DND-41 (cell line): ENCODE measurements at regions not wholly inside any gene's neighbourhood (a gene's known extent, or its start where the extent isn't known, plus 50 kb on each side); places are given as distances from the start of the nearest gene placed in this dataset.

ENCODE experiments used
- ATAC-seq: fragments of 200-7000 bp; cut with Tn5 transposase; 3 replicates; pipeline ENCODE4 v1.9.1; 2021; ENCODE audit warnings: low read depth; ENCODE audit not compliant: insufficient read depth
- DNase-seq: peaks from one replicate; pipeline ENCODE4 v3.0.0-alpha.2; 2020
- H2AFZ ChIP-seq: 2 replicates; pipeline ENCODE4 v1.6.0; 2012; ENCODE audit warnings: low read depth, low read length
- H3K27ac ChIP-seq: 2 replicates; pipeline ENCODE4 v1.5.1; 2012; ENCODE audit warnings: low read length, inconsistent platforms
- H3K27me3 ChIP-seq: fragments of 200-600 bp; sonication (generic); 2 replicates; pipeline ENCODE4 v1.6.0; 2012; ENCODE audit warnings: low read length, mild to moderate bottlenecking, inconsistent platforms; ENCODE audit not compliant: insufficient read depth, poor library complexity
- H3K36me3 ChIP-seq: 2 replicates; pipeline ENCODE4 v1.5.1; 2012; ENCODE audit warnings: low read length, inconsistent platforms; ENCODE audit not compliant: insufficient read depth
- H3K4me1 ChIP-seq: 2 replicates; pipeline ENCODE4 v1.5.1; 2012; ENCODE audit warnings: mild to moderate bottlenecking, low read length; ENCODE audit not compliant: insufficient read depth
- H3K4me2 ChIP-seq: 2 replicates; pipeline ENCODE4 v1.6.0; 2012; ENCODE audit warnings: mild to moderate bottlenecking, moderate library complexity, low read length, inconsistent platforms; ENCODE audit not compliant: insufficient read depth
- H3K4me3 ChIP-seq, 2 experiments: fragments of 200-600 bp in 1 of 2; shearing (Covaris generic) in 1 of 2; 2 replicates each; pipeline ENCODE4 v1.5.1; 2012 to 2016; ENCODE audit warnings: inconsistent platforms in 2 of 2, low read length in 2 of 2, mild to moderate bottlenecking in 2 of 2, low read depth in 1 of 2, moderate library complexity in 1 of 2
- H3K79me2 ChIP-seq: 2 replicates; pipeline ENCODE4 v1.6.0; 2012; ENCODE audit warnings: low read length, inconsistent platforms; ENCODE audit not compliant: insufficient read depth
- H3K9ac ChIP-seq: 2 replicates; pipeline ENCODE4 v1.6.0; 2012; ENCODE audit warnings: low read depth, mild to moderate bottlenecking, inconsistent platforms, low read length, moderate library complexity
- H3K9me3 ChIP-seq: 2 replicates; pipeline ENCODE4 v1.5.1; 2012; ENCODE audit warnings: low read length, moderate library complexity, mild to moderate bottlenecking, inconsistent platforms; ENCODE audit not compliant: insufficient read depth, severe bottlenecking
- H4K20me1 ChIP-seq: 2 replicates; pipeline ENCODE4 v1.6.0; 2012; ENCODE audit warnings: low read length; ENCODE audit not compliant: insufficient read depth
- EZH2 ChIP-seq: IDR thresholded peaks from 3 replicates; pipeline ENCODE4 v1.6.1; 2012; ENCODE audit warnings: borderline replicate concordance, low read depth, mild to moderate bottlenecking, moderate library complexity, low read length, inconsistent platforms; ENCODE audit not compliant: severe bottlenecking
- TF ChIP-seq, protein P1 (sequence below): IDR thresholded peaks from 2 replicates; pipeline ENCODE4 v1.5.1; 2012; ENCODE audit warnings: borderline replicate concordance, low read length, moderate library complexity, mild to moderate bottlenecking; ENCODE audit not compliant: poor library complexity, severe bottlenecking; ENCODE audit errors: extremely low read depth

DNA sequence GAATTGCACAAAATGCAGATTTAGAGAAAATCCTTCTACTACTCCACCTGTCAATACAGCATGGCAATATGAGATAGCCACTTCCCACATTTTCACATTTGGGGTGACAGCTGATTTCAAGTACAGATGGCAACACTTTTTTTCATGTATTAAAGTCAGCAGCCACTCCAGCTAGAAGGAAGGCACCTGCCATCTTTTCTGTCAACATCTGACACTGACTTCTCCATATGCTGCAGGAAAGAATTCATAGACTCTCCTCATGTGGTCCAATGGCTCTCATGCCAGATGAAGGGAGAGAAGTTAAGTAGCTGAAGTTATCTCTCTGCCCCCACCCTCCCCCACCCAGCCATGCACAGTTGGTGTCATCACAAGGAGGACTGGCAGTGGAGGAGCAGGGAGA, 912.0 kb downstream of the SORCS1 start:
- TF ChIP-seq EZH2 = no peak
- TF ChIP-seq, protein P1, sequence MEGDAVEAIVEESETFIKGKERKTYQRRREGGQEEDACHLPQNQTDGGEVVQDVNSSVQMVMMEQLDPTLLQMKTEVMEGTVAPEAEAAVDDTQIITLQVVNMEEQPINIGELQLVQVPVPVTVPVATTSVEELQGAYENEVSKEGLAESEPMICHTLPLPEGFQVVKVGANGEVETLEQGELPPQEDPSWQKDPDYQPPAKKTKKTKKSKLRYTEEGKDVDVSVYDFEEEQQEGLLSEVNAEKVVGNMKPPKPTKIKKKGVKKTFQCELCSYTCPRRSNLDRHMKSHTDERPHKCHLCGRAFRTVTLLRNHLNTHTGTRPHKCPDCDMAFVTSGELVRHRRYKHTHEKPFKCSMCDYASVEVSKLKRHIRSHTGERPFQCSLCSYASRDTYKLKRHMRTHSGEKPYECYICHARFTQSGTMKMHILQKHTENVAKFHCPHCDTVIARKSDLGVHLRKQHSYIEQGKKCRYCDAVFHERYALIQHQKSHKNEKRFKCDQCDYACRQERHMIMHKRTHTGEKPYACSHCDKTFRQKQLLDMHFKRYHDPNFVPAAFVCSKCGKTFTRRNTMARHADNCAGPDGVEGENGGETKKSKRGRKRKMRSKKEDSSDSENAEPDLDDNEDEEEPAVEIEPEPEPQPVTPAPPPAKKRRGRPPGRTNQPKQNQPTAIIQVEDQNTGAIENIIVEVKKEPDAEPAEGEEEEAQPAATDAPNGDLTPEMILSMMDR = no peak
- H3K27me3 ChIP-seq = no peaks in the 10 kb centered on the region
- DNase-seq = no peak
- H3K4me2 ChIP-seq = no peak overlapping the region
- no peak overlapping the region for H3K9ac ChIP-seq
- H3K4me1 ChIP-seq = no peaks in the 10 kb centered on the region
- H2AFZ ChIP-seq = no peak overlapping the region
- H3K4me3 ChIP-seq = no peak overlapping the region
- H3K9me3 ChIP-seq = no peaks in the 10 kb centered on the region
- no peaks in the 10 kb centered on the region for H3K79me2 ChIP-seq
- no peak for ATAC-seq
- H3K36me3 ChIP-seq = no peaks in the 10 kb centered on the region
- no peaks in the 10 kb centered on the region for H4K20me1 ChIP-seq
- H3K27ac ChIP-seq = no peak overlapping the region

DNA sequence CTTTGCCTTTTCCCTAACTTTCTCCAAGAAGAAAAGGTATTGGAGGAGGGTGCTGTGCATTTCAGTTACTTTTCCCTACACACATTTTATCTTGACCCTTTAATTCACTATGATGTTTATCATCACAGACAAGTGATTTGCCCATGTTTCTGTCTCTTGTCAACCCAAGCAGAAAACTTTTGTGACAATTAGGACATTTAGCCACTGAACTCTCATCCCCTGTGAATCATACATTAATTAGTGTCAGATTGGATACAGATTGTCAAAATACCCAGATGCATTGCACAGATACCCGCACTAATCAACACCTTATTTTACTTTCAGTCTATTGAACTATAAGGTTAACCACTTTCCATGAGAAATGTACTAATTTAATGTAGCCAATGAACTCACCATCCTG, 912.9 kb downstream of the SORCS1 start:
- no peak for DNase-seq
- Histone ChIP-seq H4K20me1 (no peaks in the 10 kb centered on the region), H3K4me3 (no peak overlapping the region), H2AFZ (no peak overlapping the region), H3K4me1 (no peaks in the 10 kb centered on the region), H3K9ac (no peak overlapping the region), H3K79me2 (no peaks in the 10 kb centered on the region), H3K36me3 (no peaks in the 10 kb centered on the region), H3K27ac (no peak overlapping the region), H3K4me2 (no peak overlapping the region), H3K27me3 (no peaks in the 10 kb centered on the region), H3K9me3 (no peaks in the 10 kb centered on the region)
- TF ChIP-seq, protein P1 = no peak
- no peak for TF ChIP-seq EZH2
- ATAC-seq = no peak

DNA sequence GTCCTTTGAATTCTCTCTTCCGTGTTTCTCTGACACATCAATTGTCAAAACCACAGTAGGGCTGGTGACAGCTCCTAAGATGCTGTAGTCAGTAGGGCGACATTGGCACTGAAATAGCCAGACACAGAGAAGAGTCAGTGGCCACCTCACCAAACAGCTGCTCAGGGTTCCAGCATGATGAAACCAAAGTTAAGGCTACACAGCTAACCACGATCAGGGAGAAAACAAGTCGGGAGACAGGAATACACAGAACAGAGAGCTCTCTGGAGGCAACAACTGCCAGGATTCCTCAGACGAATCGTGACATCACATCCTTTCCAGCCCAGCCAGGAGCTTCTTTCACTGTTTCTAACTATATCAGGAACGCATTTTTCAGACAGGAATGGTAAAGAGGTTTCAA, 922.2 kb downstream of the SORCS1 start:
- no peak overlapping the region for H2AFZ ChIP-seq
- no peak for ATAC-seq

More for the DNA sequence above, 922.2 kb downstream of the SORCS1 start:
- Histone ChIP-seq H3K4me2 (no peak overlapping the region), H3K36me3 (no peaks in the 10 kb centered on the region), H3K27ac (no peak overlapping the region), H3K4me1 (no peaks in the 10 kb centered on the region), H3K79me2 (no peaks in the 10 kb centered on the region), H4K20me1 (no peaks in the 10 kb centered on the region), H3K27me3 (no peaks in the 10 kb centered on the region), H3K4me3 (no peak overlapping the region), H3K9ac (no peak overlapping the region), H3K9me3 (no peaks in the 10 kb centered on the region)
- TF ChIP-seq, protein P1 = no peak
- no peak for TF ChIP-seq EZH2
- no peak for DNase-seq
